ENCODE measurements at regions not wholly inside any gene's neighbourhood (a gene's known extent, or its start where the extent isn't known, plus 50 kb on each side); places are given as distances from the start of the nearest gene placed in this dataset.

- TF ChIP-seq POLR2A (IDR thresholded peaks at IDR 0.05; ENCODE audit: low read depth, low read length) (no peak), POLR2AphosphoS5 (IDR thresholded peaks at IDR 0.05; ENCODE audit: low read depth, low read length) (no peak), TAF1 (IDR thresholded peaks at IDR 0.05; ENCODE audit: low read depth, low read length) (no peak), SPI1 (IDR thresholded peaks at IDR 0.05; ENCODE audit: low read depth, low read length) (no peak), PAX5 (IDR thresholded peaks at IDR 0.05; ENCODE audit: insufficient read depth, low read length, severe bottlenecking) (no peak), POU2F2 (IDR thresholded peaks at IDR 0.05; ENCODE audit: low read depth, low read length) (no peak)
Observed at GRCh38 chr10:37003126-37003525, 122.3 kb upstream of the ANKRD30A start.

All from GM12891 (cell line).